ENCODE measurements at regions not wholly inside any gene's neighbourhood (a gene's known extent, or its start where the extent isn't known, plus 50 kb on each side); places are given as distances from the start of the nearest gene placed in this dataset.
A peak's percentile ranks its signal among the peaks of the same experiment; 100 is the strongest.

DNA sequence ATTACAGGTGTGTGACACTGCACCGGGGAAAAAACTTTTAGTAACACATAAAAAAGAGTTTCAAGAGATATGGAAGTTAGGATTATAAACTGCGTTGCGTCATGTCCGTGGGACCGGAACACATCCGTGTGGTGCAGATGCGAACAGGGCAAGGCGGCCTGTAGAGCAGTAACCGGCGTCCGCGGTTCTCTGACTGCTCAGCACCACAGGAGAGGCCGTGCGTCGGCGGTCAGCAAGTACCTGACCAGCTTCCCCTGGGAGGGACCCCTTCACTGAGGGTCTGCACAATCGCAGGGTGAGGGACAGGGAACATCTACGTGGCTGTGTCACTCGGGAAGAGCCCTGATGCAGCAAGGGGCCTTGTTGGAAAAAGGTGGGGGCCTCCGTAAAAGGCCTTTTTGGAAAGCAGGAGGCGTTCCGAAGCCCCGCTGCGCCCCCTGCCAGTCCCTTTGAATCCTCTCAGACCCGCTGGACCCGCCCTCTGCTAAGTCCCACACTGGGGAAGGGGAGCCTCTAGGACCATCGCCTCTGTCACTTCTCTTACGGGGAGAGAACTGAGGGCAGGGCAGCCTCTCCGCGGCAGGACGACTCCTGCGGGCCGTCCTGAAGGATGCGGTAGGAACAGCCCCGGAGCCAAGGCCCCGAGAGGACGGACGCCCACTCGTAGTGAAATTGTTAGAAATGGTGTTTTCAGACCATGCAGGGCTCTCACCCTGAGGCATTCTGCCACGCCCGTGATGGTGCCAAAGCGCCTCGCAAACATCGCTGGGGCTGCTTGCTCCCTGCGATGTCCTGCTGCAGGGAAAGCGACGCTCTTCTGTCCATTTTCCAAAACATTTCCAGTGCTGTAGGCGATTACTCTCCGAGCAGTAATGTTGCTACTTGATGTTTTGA, 771.6 kb upstream of the COBL start:
- intact Hi-C loops (cut with micrococcal nuclease; ENCODE audit: unreplicated experiment) = no loop called here
- no peak overlapping the region for H3K4me3 Mint-ChIP-seq (ENCODE audit: unreplicated experiment)
- TF ChIP-seq, protein P1, sequence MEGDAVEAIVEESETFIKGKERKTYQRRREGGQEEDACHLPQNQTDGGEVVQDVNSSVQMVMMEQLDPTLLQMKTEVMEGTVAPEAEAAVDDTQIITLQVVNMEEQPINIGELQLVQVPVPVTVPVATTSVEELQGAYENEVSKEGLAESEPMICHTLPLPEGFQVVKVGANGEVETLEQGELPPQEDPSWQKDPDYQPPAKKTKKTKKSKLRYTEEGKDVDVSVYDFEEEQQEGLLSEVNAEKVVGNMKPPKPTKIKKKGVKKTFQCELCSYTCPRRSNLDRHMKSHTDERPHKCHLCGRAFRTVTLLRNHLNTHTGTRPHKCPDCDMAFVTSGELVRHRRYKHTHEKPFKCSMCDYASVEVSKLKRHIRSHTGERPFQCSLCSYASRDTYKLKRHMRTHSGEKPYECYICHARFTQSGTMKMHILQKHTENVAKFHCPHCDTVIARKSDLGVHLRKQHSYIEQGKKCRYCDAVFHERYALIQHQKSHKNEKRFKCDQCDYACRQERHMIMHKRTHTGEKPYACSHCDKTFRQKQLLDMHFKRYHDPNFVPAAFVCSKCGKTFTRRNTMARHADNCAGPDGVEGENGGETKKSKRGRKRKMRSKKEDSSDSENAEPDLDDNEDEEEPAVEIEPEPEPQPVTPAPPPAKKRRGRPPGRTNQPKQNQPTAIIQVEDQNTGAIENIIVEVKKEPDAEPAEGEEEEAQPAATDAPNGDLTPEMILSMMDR (IDR thresholded peaks at IDR 0.05; ENCODE audit: insufficient read depth in 1 of 2, low read depth in 1 of 2, low read length in 1 of 2, severe bottlenecking in 1 of 2, unreplicated experiment in 1 of 2) = no peak
- ChIA-PET POLR2A (no interaction called here), CTCF (no interaction called here)
- H3K27ac Mint-ChIP-seq (ENCODE audit: unreplicated experiment) = no peak overlapping the region
- H3K27me3 ChIP-seq (replicated peaks; ENCODE audit: control insufficient read depth, insufficient read depth, low read length) = no peaks in the 10 kb centered on the region
- no peaks in the 10 kb centered on the region for H3K36me3 Mint-ChIP-seq (ENCODE audit: insufficient read depth, unreplicated experiment)
- no peaks in the 10 kb centered on the region for H3K9me3 Mint-ChIP-seq (ENCODE audit: unreplicated experiment)
- no peak for DNase-seq
- H3K4me1 ChIP-seq = no peaks in the 10 kb centered on the region
- no peaks in the 10 kb centered on the region for H3K36me3 ChIP-seq (ENCODE audit: control insufficient read depth, insufficient read depth, low read length)
- no TSS peak for BruUV-seq (replicated peaks)
- H3K9me3 ChIP-seq = no peaks in the 10 kb centered on the region
- H3K4me1 Mint-ChIP-seq (ENCODE audit: low read depth, unreplicated experiment) = peaks cover 6% of the 10 kb centered on the region
- H3K4me3 ChIP-seq (ENCODE audit: low read depth, low read length) = no peak overlapping the region
- H3K27me3 Mint-ChIP-seq (ENCODE audit: insufficient read depth, unreplicated experiment) = no peaks in the 10 kb centered on the region

DNA sequence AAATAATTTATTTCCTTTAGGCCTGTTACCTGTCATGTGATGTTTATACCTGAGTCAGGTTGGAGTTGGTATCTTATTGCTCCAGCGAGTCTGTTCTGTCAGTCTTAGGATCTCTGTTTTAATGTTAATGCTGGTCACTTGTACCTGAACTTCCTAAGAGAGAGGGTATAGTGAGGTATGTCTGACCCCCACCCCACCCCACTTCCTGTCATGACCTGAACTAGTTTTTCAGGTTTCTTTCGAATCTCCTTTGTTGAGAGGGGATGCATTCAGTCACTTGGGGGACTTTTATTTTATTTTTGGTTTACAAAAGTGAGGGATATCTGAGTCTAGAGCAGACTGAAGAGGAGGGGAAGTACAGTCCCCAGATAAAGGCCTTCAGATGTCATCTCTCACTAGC, 769.0 kb upstream of the COBL start:
- no peaks in the 10 kb centered on the region for H3K9me3 Mint-ChIP-seq (ENCODE audit: unreplicated experiment)
- no peak overlapping the region for H3K4me3 ChIP-seq (ENCODE audit: low read depth, low read length)
- ChIA-PET POLR2A (no interaction called here), CTCF (no interaction called here)
- intact Hi-C loops (cut with micrococcal nuclease; ENCODE audit: unreplicated experiment) = no loop called here
- H3K27ac Mint-ChIP-seq (ENCODE audit: unreplicated experiment) = no peak overlapping the region
- no peaks in the 10 kb centered on the region for H3K36me3 Mint-ChIP-seq (ENCODE audit: insufficient read depth, unreplicated experiment)
- H3K4me3 Mint-ChIP-seq (ENCODE audit: unreplicated experiment) = no peak overlapping the region
- TF ChIP-seq, protein P1 (IDR thresholded peaks at IDR 0.05; ENCODE audit: insufficient read depth in 1 of 2, low read depth in 1 of 2, low read length in 1 of 2, severe bottlenecking in 1 of 2, unreplicated experiment in 1 of 2) = no peak
- no peaks in the 10 kb centered on the region for H3K36me3 ChIP-seq (ENCODE audit: control insufficient read depth, insufficient read depth, low read length)
- H3K4me1 ChIP-seq = peaks cover 1% of the 10 kb centered on the region
- no peaks in the 10 kb centered on the region for H3K9me3 ChIP-seq
- H3K27me3 Mint-ChIP-seq (ENCODE audit: insufficient read depth, unreplicated experiment) = no peaks in the 10 kb centered on the region
- no peaks in the 10 kb centered on the region for H3K27me3 ChIP-seq (replicated peaks; ENCODE audit: control insufficient read depth, insufficient read depth, low read length)
- BruUV-seq (replicated peaks) = no TSS peak
- peaks cover 6% of the 10 kb centered on the region for H3K4me1 Mint-ChIP-seq (ENCODE audit: low read depth, unreplicated experiment)
- no peak for DNase-seq

DNA sequence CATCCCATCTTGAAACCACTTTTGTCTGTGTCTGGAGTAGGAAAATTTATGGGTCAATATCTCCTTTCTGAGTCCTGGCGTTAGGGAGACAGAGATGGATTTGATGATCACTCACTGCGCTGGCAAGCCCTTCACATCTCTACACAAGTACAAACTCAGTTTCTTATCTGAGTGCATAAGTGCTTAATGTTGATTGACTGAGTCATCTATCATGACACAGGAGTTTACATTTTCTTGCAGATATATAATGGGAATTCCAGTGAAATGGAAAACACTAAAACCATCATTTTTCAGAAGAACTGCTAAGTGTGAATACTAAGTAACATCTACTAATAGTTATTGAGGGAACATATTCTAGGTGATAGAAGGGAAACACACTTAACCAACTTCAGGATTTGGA, 763.9 kb upstream of the COBL start:
- no peaks in the 10 kb centered on the region for H3K27me3 ChIP-seq (replicated peaks; ENCODE audit: control insufficient read depth, insufficient read depth, low read length)
- H3K9me3 Mint-ChIP-seq (ENCODE audit: unreplicated experiment) = no peaks in the 10 kb centered on the region
- no peak for DNase-seq

More for the DNA sequence above, 763.9 kb upstream of the COBL start:
- ChIA-PET POLR2A (no interaction called here), CTCF (no interaction called here)
- intact Hi-C loops (cut with micrococcal nuclease; ENCODE audit: unreplicated experiment) = no loop called here
- Histone ChIP-seq H3K4me3 (ENCODE audit: low read depth, low read length) (no peak overlapping the region), H3K4me1 (peaks cover 13% of the 10 kb centered on the region), H3K36me3 (ENCODE audit: control insufficient read depth, insufficient read depth, low read length) (no peaks in the 10 kb centered on the region), H3K9me3 (no peaks in the 10 kb centered on the region)
- no TSS peak for BruUV-seq (replicated peaks)
- H3K4me1 Mint-ChIP-seq (ENCODE audit: low read depth, unreplicated experiment) = peaks cover 20% of the 10 kb centered on the region
- peak overlapping the region; percentile 74 for H3K27ac Mint-ChIP-seq (ENCODE audit: unreplicated experiment)
- TF ChIP-seq, protein P1 (IDR thresholded peaks at IDR 0.05; ENCODE audit: insufficient read depth in 1 of 2, low read depth in 1 of 2, low read length in 1 of 2, severe bottlenecking in 1 of 2, unreplicated experiment in 1 of 2) = no peak
- H3K27me3 Mint-ChIP-seq (ENCODE audit: insufficient read depth, unreplicated experiment) = no peaks in the 10 kb centered on the region
- no peaks in the 10 kb centered on the region for H3K36me3 Mint-ChIP-seq (ENCODE audit: insufficient read depth, unreplicated experiment)
- no peak overlapping the region for H3K4me3 Mint-ChIP-seq (ENCODE audit: unreplicated experiment)

Data from Caco-2 (cell line).